ENCODE measurements at regions not wholly inside any gene's neighbourhood (a gene's known extent, or its start where the extent isn't known, plus 50 kb on each side); places are given as distances from the start of the nearest gene placed in this dataset.

DNA sequence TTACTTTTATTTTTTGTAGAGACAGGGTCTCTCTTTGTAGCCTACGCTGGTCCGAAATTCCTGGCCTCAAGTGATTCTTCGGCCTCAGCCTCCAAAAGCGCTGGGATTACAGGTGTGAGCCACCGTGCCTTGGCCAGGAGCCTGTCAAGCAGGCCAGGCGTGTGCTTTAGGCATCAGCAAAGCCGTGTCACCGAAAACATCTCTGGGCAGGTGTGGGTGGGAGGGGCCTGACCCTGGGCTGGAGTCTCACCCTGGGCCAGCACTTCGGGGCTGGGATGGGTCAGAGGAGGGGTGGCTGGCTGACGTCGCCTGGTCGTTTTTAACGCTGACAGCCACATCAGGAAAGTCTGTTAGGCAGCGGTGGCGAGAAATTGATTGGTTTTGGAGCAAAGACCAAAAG lies 80.9 kb downstream of the UNCX start:
- no peak for ATAC-seq
- WGBS, 2 donors (ENCODE audit: low coverage in 1 of 2) = 40 to 100% methylated on average over 1 to 3 of the region's 15 CpGs
- no peaks in the 10 kb centered on the region for H3K4me1 ChIP-seq
- no peak overlapping the region for H3K4me3 ChIP-seq
- peaks cover 78% of the 10 kb centered on the region for H3K27me3 ChIP-seq
- no peak for TF ChIP-seq POLR2A (IDR thresholded peaks at IDR 0.05)
- TF ChIP-seq, protein P1, sequence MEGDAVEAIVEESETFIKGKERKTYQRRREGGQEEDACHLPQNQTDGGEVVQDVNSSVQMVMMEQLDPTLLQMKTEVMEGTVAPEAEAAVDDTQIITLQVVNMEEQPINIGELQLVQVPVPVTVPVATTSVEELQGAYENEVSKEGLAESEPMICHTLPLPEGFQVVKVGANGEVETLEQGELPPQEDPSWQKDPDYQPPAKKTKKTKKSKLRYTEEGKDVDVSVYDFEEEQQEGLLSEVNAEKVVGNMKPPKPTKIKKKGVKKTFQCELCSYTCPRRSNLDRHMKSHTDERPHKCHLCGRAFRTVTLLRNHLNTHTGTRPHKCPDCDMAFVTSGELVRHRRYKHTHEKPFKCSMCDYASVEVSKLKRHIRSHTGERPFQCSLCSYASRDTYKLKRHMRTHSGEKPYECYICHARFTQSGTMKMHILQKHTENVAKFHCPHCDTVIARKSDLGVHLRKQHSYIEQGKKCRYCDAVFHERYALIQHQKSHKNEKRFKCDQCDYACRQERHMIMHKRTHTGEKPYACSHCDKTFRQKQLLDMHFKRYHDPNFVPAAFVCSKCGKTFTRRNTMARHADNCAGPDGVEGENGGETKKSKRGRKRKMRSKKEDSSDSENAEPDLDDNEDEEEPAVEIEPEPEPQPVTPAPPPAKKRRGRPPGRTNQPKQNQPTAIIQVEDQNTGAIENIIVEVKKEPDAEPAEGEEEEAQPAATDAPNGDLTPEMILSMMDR (IDR thresholded peaks at IDR 0.05) = no peak
- no peak overlapping the region for H3K27ac ChIP-seq
- peaks cover 0 to 10% (median 0%) of the 10 kb centered on the region in 3 donors for H3K9me3 ChIP-seq
- no peaks in the 10 kb centered on the region for H3K36me3 ChIP-seq

DNA sequence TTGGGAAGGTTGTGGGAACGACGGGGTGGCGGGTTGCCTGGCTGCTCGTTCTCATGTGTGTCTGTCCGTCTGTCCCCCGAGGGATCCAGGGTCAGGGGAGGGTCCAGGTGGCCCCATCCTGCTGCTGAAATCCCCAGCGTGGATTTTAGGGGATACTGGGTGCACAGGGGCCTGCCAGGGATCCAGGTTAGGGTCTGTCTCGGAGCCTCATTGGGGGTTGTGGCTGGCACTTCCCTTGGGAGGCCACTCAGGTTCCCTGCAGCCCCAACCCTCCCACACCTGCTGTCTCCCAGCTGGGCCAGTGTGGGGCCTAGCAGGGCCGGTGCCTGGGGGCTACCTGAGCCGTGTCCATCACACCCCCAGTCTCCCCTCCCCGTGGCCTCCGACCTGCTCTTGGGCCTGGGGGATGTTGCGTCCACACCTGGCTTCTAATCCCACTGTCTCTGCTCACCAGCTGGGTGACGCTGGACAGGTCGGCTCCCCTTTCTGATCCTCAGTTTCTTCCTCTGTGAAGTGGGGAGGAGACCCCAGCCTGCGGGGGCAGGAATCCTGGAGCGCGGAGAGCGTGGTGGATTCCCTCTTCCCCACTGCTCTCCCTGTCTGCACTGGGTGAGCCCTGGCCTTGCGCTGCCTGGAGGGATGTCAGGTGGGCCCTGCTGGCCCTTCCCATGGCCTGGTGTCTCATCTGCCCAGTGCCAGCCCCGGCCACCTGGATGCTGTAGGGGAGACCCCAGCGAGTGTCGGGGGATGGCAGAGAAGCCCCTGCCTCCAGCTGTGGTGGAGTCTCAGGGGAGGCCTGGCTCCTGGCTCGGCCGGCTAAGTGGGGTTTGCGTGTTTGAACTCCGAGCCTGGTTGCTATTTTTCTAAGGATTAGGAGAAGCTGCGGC lies 81.6 kb downstream of the UNCX start:
- Histone ChIP-seq H3K4me1 (no peaks in the 10 kb centered on the region), H3K27ac (no peak overlapping the region), H3K4me3 (no peak overlapping the region), H3K36me3 (no peaks in the 10 kb centered on the region), H3K27me3 (peaks cover 78% of the 10 kb centered on the region), H3K9me3 (peaks cover 0 to 10% (median 0%) of the 10 kb centered on the region in 3 donors)
- WGBS, 2 donors (ENCODE audit: low coverage in 1 of 2) = 20 to 87% methylated on average over 1 to 3 of the region's 28 CpGs
- no peak for ATAC-seq
- TF ChIP-seq EP300 (IDR thresholded peaks at IDR 0.05) = no peak
- TF ChIP-seq POLR2AphosphoS5 (IDR thresholded peaks at IDR 0.05) = no peak
- TF ChIP-seq POLR2A (IDR thresholded peaks at IDR 0.05) = no peak
- TF ChIP-seq, protein P1 (IDR thresholded peaks at IDR 0.05) = no peak

DNA sequence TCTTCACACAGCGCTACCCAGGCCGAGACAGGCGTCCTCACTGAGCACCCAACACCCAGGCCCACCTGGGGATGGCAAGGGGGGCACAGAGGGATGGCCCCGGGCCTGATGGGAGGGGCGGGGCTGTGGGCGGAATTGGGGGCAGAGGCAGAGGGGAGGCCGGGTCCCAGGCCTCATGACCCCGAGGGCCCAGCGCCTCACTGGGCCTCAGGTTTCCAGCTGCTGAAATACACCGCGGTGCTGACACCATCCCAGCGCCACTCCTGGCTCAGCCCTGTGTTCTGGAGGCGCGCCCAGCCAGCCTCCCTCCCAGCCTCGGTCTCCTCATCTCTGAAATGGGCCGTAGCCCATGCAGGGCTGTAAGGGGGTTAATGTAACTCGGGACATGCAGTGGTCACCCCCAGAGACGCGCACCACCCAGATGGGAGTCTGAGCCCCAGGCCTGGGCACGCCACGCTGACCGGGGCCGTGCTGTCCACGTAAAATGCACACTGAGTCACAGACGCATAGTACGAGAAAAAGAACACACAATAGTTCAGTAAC lies 82.3 kb downstream of the UNCX start:
- Histone ChIP-seq H3K9me3 (peaks cover 0 to 10% (median 0%) of the 10 kb centered on the region in 3 donors), H3K4me1 (no peaks in the 10 kb centered on the region), H3K27me3 (peaks cover 73% of the 10 kb centered on the region), H3K4me3 (no peak overlapping the region), H3K27ac (no peak overlapping the region), H3K36me3 (no peaks in the 10 kb centered on the region)
- no peak for TF ChIP-seq POLR2A (IDR thresholded peaks at IDR 0.05)
- TF ChIP-seq EP300 (IDR thresholded peaks at IDR 0.05) = no peak
- TF ChIP-seq POLR2AphosphoS5 (IDR thresholded peaks at IDR 0.05) = no peak
- TF ChIP-seq, protein P1 (IDR thresholded peaks at IDR 0.05) = no peak
- WGBS, 2 donors (ENCODE audit: low coverage in 1 of 2) = 87 to 100% methylated on average over 2 to 10 of the region's 26 CpGs
- ATAC-seq = no peak

DNA sequence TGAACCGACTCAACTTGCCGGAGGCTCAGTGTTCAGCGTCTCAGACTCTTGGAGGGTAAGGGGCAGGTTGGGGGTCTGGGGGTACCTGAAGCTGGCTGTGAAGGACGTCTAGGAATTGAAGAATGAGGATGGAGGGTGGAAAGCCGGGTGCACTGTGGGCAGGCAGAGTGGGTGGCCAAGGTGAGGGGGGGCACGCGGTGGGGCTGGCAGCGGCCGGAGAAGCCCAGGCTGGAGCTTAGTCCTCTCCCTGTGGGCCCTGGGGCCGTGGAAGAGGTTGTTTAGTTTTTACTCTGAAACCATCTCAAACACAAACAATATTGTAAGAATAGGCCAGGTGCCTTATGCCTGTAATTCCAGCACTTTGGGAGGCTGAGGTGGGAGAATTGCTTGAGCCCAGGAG lies 83.4 kb downstream of the UNCX start:
- TF ChIP-seq EP300 (IDR thresholded peaks at IDR 0.05) (no peak), POLR2A (IDR thresholded peaks at IDR 0.05) (no peak), POLR2AphosphoS5 (IDR thresholded peaks at IDR 0.05) (no peak)
- TF ChIP-seq, protein P1 (IDR thresholded peaks at IDR 0.05) = no peak
- H3K27ac ChIP-seq = no peak overlapping the region
- peaks cover 0 to 10% (median 0%) of the 10 kb centered on the region in 3 donors for H3K9me3 ChIP-seq
- 53% methylated on average over 7 of the region's 10 CpGs; no CpG with 5 or more reads in 1 of the 2 donors for WGBS, 2 donors (ENCODE audit: low coverage in 1 of 2)
- no peak overlapping the region for H3K4me3 ChIP-seq
- H3K27me3 ChIP-seq = peaks cover 73% of the 10 kb centered on the region
- ATAC-seq = no peak
- no peaks in the 10 kb centered on the region for H3K4me1 ChIP-seq
- no peaks in the 10 kb centered on the region for H3K36me3 ChIP-seq

Measured in gastroesophageal sphincter (tissue), 4 donors.